Thoracic aorta (tissue), 2 donors: ENCODE measurements at regions not wholly inside any gene's neighbourhood (a gene's known extent, or its start where the extent isn't known, plus 50 kb on each side); places are given as distances from the start of the nearest gene placed in this dataset.

Source experiments
- ATAC-seq: fragments of 150-250 bp; one replicate; pipeline ENCODE4 v1.8.0; 2017; ENCODE audit warnings: low read depth; ENCODE audit not compliant: insufficient number of reproducible peaks, low FRiP score
- DNase-seq: peaks from one replicate; pipeline ENCODE4 v3.0.0-alpha.2; 2020; ENCODE audit warnings: low spot score
- H3K27ac ChIP-seq, 2 donors: fragments of 200-600 bp; sonication (generic); 1 replicate in 1 of 2; 2 replicates in 1 of 2; pipeline ENCODE4 v1.5.1; 2016; ENCODE audit warnings: mild to moderate bottlenecking in 2 of 2, moderate library complexity in 2 of 2
- H3K27me3 ChIP-seq: fragments of 200-600 bp; sonication (generic); replicated peaks from 2 replicates; pipeline ENCODE4 v1.6.0; 2016; ENCODE audit warnings: mild to moderate bottlenecking; ENCODE audit not compliant: insufficient read depth
- H3K36me3 ChIP-seq: fragments of 200-600 bp; sonication (generic); one replicate; pipeline ENCODE4 v1.5.1; 2016
- H3K4me1 ChIP-seq, 2 donors: fragments of 200-600 bp; sonication (generic); 1 replicate in 1 of 2; 2 replicates in 1 of 2; pipeline versions ENCODE4 v1.5.1 to v1.6.0; 2016; ENCODE audit warnings: low read depth in 2 of 2, mild to moderate bottlenecking in 1 of 2; ENCODE audit not compliant: control insufficient read depth in 1 of 2
- H3K4me3 ChIP-seq: fragments of 200-600 bp; sonication (generic); 2 replicates; pipeline ENCODE4 v1.5.1; 2016; ENCODE audit warnings: mild to moderate bottlenecking
- H3K9me3 ChIP-seq: fragments of 200-600 bp; sonication (generic); 2 replicates; pipeline ENCODE4 v1.5.1; 2016
- TF ChIP-seq, protein P1 (sequence below): fragments of 200-600 bp; sonication (generic); IDR thresholded peaks from one replicate; pipeline ENCODE4 v1.5.1; 2019; ENCODE audit warnings: antibody characterized with exemption

DNA sequence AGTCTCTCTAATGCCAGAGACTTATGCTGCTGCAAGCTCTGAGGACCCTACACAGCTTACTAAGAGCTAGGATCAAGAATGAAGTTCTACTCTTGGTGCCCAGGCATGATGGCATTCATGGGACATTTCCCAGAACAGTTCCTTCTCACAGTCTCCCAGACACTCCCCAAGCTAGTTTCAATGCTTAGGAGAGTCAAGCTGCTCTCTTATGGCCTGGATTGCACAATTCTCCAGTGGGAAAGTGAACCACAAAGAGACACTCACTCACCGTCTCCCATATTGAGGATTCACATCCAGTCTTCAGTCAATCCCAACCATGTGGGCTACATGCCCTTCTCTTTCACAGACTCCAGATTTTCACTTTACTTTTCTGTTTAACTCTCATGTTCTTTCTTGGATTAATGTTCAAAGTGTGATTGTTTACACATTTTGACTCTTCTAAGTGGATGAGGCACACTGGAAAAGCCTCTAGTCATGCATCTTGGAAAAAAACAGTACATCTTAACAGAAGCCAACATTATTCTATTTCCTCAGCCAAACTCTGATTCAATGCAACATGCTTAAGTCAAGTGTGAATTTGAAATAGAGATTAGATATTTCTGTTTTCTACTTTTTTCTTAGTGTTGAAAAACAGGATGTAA, 447.8 kb upstream of the BTBD3 start:
- ATAC-seq: no peak
- Histone ChIP-seq H3K27me3 (no peaks in the 10 kb centered on the region), H3K9me3 (no peaks in the 10 kb centered on the region), H3K36me3 (no peaks in the 10 kb centered on the region), H3K4me3 (no peak overlapping the region), H3K27ac (no peak overlapping the region), H3K4me1 (peaks cover 0 to 3% of the 10 kb centered on the region in 2 donors)
- TF ChIP-seq, protein P1, sequence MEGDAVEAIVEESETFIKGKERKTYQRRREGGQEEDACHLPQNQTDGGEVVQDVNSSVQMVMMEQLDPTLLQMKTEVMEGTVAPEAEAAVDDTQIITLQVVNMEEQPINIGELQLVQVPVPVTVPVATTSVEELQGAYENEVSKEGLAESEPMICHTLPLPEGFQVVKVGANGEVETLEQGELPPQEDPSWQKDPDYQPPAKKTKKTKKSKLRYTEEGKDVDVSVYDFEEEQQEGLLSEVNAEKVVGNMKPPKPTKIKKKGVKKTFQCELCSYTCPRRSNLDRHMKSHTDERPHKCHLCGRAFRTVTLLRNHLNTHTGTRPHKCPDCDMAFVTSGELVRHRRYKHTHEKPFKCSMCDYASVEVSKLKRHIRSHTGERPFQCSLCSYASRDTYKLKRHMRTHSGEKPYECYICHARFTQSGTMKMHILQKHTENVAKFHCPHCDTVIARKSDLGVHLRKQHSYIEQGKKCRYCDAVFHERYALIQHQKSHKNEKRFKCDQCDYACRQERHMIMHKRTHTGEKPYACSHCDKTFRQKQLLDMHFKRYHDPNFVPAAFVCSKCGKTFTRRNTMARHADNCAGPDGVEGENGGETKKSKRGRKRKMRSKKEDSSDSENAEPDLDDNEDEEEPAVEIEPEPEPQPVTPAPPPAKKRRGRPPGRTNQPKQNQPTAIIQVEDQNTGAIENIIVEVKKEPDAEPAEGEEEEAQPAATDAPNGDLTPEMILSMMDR: no peak
- DNase-seq: no peak

DNA sequence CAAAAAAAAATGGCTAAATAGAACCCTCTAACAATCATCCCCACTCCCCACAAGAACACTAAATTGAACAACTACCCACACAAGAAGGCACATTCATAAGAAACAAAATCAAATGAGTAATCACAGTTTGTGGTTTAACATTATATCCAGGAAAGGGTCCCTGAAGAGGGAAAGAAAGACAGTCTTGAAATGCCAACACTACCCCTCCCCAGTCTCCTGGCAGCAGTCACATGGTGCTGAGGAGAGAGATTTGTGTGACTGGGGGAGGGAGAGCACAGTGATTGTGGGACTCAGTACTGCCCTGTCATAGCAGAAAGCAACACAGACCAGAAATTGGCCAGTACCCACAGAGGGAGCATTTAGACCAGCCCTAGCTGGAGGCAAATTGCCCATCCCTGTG, 443.7 kb upstream of the BTBD3 start:
- TF ChIP-seq, protein P1: no peak
- ATAC-seq: no peak
- no peak overlapping the region for H3K4me3 ChIP-seq

DNA sequence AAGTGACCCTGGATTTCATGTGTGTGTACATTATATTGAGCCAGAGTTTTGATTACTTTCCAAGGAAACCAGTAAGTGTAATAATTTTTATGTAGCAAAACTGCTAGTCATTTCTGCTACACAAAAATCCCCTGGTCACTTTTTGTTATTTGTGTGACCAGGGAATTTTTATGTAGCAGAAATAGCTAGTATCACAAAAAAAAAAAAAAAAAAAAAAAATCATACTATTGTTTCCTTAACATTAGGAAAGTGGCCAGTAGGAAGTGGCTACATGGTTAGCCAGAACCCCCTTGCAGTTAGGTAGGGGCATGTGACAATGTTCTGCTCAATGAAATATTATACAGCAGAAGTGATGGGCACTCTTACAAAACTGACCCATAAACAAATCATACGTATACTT, 434.0 kb upstream of the BTBD3 start:
- Histone ChIP-seq H3K27me3 (no peaks in the 10 kb centered on the region), H3K4me3 (no peak overlapping the region), H3K27ac (no peak overlapping the region), H3K4me1 (no peaks in the 10 kb centered on the region), H3K9me3 (no peaks in the 10 kb centered on the region), H3K36me3 (no peaks in the 10 kb centered on the region)
- TF ChIP-seq, protein P1: no peak
- DNase-seq: no peak
- ATAC-seq: no peak

More for the DNA sequence above, 443.7 kb upstream of the BTBD3 start:
- Histone ChIP-seq H3K27me3 (no peaks in the 10 kb centered on the region), H3K4me1 (peaks cover 0 to 3% of the 10 kb centered on the region in 2 donors), H3K27ac (no peak overlapping the region), H3K36me3 (no peaks in the 10 kb centered on the region), H3K9me3 (no peaks in the 10 kb centered on the region)
- no peak for DNase-seq

DNA sequence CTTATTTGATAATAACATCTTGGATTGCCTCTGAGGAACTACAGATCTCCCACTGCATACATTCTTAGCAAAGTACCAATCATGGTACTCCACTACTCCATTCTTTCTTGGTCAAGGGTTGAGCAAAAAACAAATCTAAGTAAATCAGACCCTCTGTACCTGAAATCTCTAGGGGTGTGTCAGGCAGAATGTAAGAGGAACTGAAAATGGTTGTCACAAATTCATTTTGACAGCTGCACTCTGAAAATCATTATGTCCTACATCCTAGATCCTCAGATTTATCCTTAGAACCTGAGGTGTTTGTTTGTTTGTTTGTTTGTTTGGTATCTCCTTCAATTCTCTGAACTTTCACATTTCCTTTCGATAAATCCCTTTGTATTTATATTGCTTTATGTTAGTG, 433.2 kb upstream of the BTBD3 start:
- TF ChIP-seq, protein P1: no peak
- DNase-seq: no peak
- ATAC-seq: no peak
- Histone ChIP-seq H3K4me3 (no peak overlapping the region), H3K9me3 (no peaks in the 10 kb centered on the region), H3K27ac (no peak overlapping the region), H3K27me3 (no peaks in the 10 kb centered on the region), H3K4me1 (peaks cover 0 to 5% of the 10 kb centered on the region in 2 donors), H3K36me3 (no peaks in the 10 kb centered on the region)

DNA sequence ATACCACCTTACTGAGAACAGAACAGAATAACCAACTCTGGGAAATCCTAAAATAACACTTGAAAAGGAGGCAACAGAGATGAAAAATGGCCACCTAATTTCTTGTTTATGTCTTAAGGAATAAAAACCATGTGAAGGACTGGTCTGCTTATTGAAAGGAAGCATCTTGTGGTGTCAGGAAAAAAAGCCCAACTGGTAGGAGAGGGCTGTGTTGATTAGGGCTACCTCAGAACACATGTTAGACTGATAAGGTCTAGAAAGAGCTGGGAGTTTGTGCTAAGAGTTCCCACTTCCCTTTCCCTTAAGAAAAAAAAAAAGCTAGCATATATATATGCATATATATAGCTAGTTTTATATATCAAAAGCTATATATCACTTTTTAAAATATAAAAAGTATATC, 425.3 kb upstream of the BTBD3 start:
- Histone ChIP-seq H3K27me3 (no peaks in the 10 kb centered on the region), H3K9me3 (no peaks in the 10 kb centered on the region), H3K36me3 (no peaks in the 10 kb centered on the region), H3K4me1 (peaks cover 0 to 6% of the 10 kb centered on the region in 2 donors), H3K4me3 (no peak overlapping the region), H3K27ac (no peak overlapping the region)
- DNase-seq: no peak
- TF ChIP-seq, protein P1: no peak
- no peak for ATAC-seq
